A549 (cell line): ENCODE measurements at regions not wholly inside any gene's neighbourhood (a gene's known extent, or its start where the extent isn't known, plus 50 kb on each side); places are given as distances from the start of the nearest gene placed in this dataset.
A peak's percentile ranks its signal among the peaks of the same experiment; 100 is the strongest.

ENCODE experiments used
- ATAC-seq, 2 experiments: fragments of 200-7000 bp in 1 of 2; fragments of >200 bp in 1 of 2; cut with Nextera tagmentation in 1 of 2; cut with Tn5 transposase in 1 of 2; 3 replicates each; pipeline versions ENCODE4 v1.8.0 to v1.9.1; 2018 to 2020; ENCODE audit warnings: mild to moderate bottlenecking in 1 of 2, moderate library complexity in 1 of 2
- CTCF ChIA-PET: fragments of 300-600 bp; sonication (Branson Sonifier 250); formaldehyde crosslinking; extraction: SDS; loops from one replicate; lab custom pipeline; 2021; ENCODE audit warnings: antibody characterized with exemption, inconsistent platforms; lab: Yijun Ruan, JAX
- POLR2A ChIA-PET: fragments of 350-600 bp; formaldehyde crosslinking; extraction: SDS; loops from one replicate; lab custom pipeline; 2021; ENCODE audit warnings: antibody characterized with exemption, inconsistent platforms; lab: Yijun Ruan, JAX
- DNase-seq, 2 experiments: peaks; one replicate each; pipeline versions ENCODE4 v3.0.0 to v3.0.0-alpha.2; 2011 to 2016; ENCODE audit warnings: low read depth in 1 of 2, low spot score in 1 of 2
- FAIRE-seq: peaks from 2 replicates; lab custom pipeline; 2011; peaks lifted over from hg19 to GRCh38; lab: Jason Lieb, UNC
- H3K27ac ChIP-seq, 2 experiments: fragments of >200 bp; sonication (Bioruptor Twin); formaldehyde crosslinking; 3 replicates each; pipeline ENCODE4 v1.5.1; 2016 to 2017
- H3K4me1 ChIP-seq: fragments of >200 bp; sonication (Bioruptor Twin); formaldehyde crosslinking; 3 replicates; pipeline ENCODE4 v1.6.1; 2016
- H3K4me2 ChIP-seq: fragments of >200 bp; sonication (Bioruptor Twin); formaldehyde crosslinking; 3 replicates; pipeline ENCODE4 v1.6.1; 2016
- H3K4me3 ChIP-seq: fragments of >200 bp; sonication (Bioruptor Twin); formaldehyde crosslinking; 3 replicates; pipeline ENCODE4 v1.5.1; 2016
- H3K9me3 ChIP-seq: fragments of >200 bp; sonication (Bioruptor Twin); formaldehyde crosslinking; 3 replicates; pipeline ENCODE4 v1.6.1; 2016
- ATOH8 ChIP-seq: fragments of 250-450 bp; sonication (Bioruptor Pico); IDR thresholded peaks from 2 replicates; pipeline ENCODE4 v1.5.0; 2020; ENCODE audit warnings: low read depth, mild to moderate bottlenecking, moderate library complexity
- BCL3 ChIP-seq: fragments of >200 bp; sonication (Bioruptor Twin); formaldehyde crosslinking; IDR thresholded peaks from 3 replicates; pipeline ENCODE4 v1.6.1; 2016
- BHLHE40 ChIP-seq: IDR thresholded peaks from 2 replicates; pipeline ENCODE4 v1.6.1; 2012; ENCODE audit warnings: low read depth, low read length, inconsistent platforms
- CBX2 ChIP-seq: fragments of 200-600 bp; sonication (generic); IDR thresholded peaks from 2 replicates; pipeline ENCODE4 v1.6.1; 2016; ENCODE audit warnings: low read depth, mild to moderate bottlenecking, borderline replicate concordance
- CHD4 ChIP-seq: fragments of 200-600 bp; sonication (generic); IDR thresholded peaks from 2 replicates; pipeline ENCODE4 v1.6.1; 2016; ENCODE audit warnings: antibody characterized with exemption, mild to moderate bottlenecking, borderline replicate concordance
- CTCF ChIP-seq: fragments of >200 bp; sonication (Bioruptor Twin); formaldehyde crosslinking; IDR thresholded peaks from 3 replicates; pipeline ENCODE4 v1.5.1; 2016
- EHMT2 ChIP-seq: fragments of 200-600 bp; sonication (generic); IDR thresholded peaks from 2 replicates; pipeline ENCODE4 v1.6.1; 2016; ENCODE audit warnings: antibody characterized with exemption, low read depth, mild to moderate bottlenecking, moderate library complexity
- ESRRA ChIP-seq: fragments of 150-350 bp; IDR thresholded peaks from 2 replicates; pipeline ENCODE4 v1.6.1; 2014; ENCODE audit warnings: mild to moderate bottlenecking, low read length, borderline replicate concordance
- FOSL2 ChIP-seq, 2 experiments: fragments of 450-650 bp in 1 of 2; fragments of >200 bp in 1 of 2; sonication (Bioruptor Twin) in 1 of 2; formaldehyde crosslinking; IDR thresholded peaks; 2 replicates each; pipeline versions ENCODE4 v1.5.0 to v1.6.1; 2016 to 2020; ENCODE audit warnings: mild to moderate bottlenecking in 1 of 2, moderate library complexity in 1 of 2
- FOXS1 ChIP-seq: fragments of 250-450 bp; sonication (Bioruptor Pico); IDR thresholded peaks from 2 replicates; pipeline ENCODE4 v1.5.0; 2020; ENCODE audit warnings: mild to moderate bottlenecking, moderate library complexity
- GATA3 ChIP-seq: IDR thresholded peaks from 2 replicates; pipeline ENCODE4 v1.6.1; 2012; ENCODE audit warnings: borderline replicate concordance
- HOXB13 ChIP-seq: fragments of 250-450 bp; sonication (Bioruptor Pico); IDR thresholded peaks from 2 replicates; pipeline ENCODE4 v1.5.0; 2020; ENCODE audit warnings: low read depth, mild to moderate bottlenecking, moderate library complexity
- JUNB ChIP-seq: fragments of >200 bp; sonication (Bioruptor Twin); formaldehyde crosslinking; IDR thresholded peaks from 2 replicates; pipeline ENCODE4 v1.6.1; 2016
- MAZ ChIP-seq: fragments of 150-350 bp; IDR thresholded peaks from 2 replicates; pipeline ENCODE4 v1.6.1; 2014; ENCODE audit warnings: antibody characterized with exemption, low read depth, low read length, borderline replicate concordance
- RAD21 ChIP-seq, 2 experiments: fragments of >200 bp in 1 of 2; sonication (Bioruptor Twin) in 1 of 2; formaldehyde crosslinking in 1 of 2; IDR thresholded peaks in 1 of 2; conservative IDR thresholded peaks in 1 of 2; 2 replicates in 1 of 2; 3 replicates in 1 of 2; pipeline ENCODE4 v1.6.1; 2012 to 2018; ENCODE audit warnings: inconsistent platforms in 1 of 2
- SMC3 ChIP-seq: fragments of >200 bp; sonication (Bioruptor Twin); formaldehyde crosslinking; IDR thresholded peaks from 3 replicates; pipeline ENCODE4 v1.6.1; 2018; ENCODE audit warnings: inconsistent platforms
- USF2 ChIP-seq: fragments of 450-650 bp; IDR thresholded peaks from 2 replicates; pipeline ENCODE4 v1.6.1; 2014; ENCODE audit warnings: antibody characterized with exemption
- ZNF302 ChIP-seq: fragments of 250-450 bp; sonication (Bioruptor Pico); IDR thresholded peaks from 2 replicates; pipeline ENCODE4 v1.9.0; 2021; ENCODE audit warnings: inconsistent platforms, mild to moderate bottlenecking, moderate library complexity
- WGBS: methylation state at CpG from one replicate; pipeline ENCODE4 v1.1.6; 2017; ENCODE audit errors: missing lambda C conversion rate; 5-methylcytosine and 5-hydroxymethylcytosine counted together
- TF ChIP-seq, protein P1 (sequence below): IDR thresholded peaks from 2 replicates; pipeline ENCODE4 v1.6.1; 2012
- TF ChIP-seq, protein P2 (sequence below): fragments of >200 bp; sonication (Bioruptor Twin); formaldehyde crosslinking; IDR thresholded peaks from 2 replicates; pipeline ENCODE4 v1.6.1; 2016

GRCh38 chr17:13813347-13814240, 211.9 kb upstream of the HS3ST3A1 start (continued):
- 0 out of 2 replicates have a peak, but pooled peaks have one; percentile 17 for TF ChIP-seq USF2

GRCh38 chr17:13822700-13823099, 221.0 kb upstream of the HS3ST3A1 start:
- FAIRE-seq (no peak), DNase-seq (no peak), ATAC-seq (no peak)
- ChIA-PET POLR2A (no interaction called here), CTCF (interaction anchor here (0.6 kb wide), 2 partner anchors 15 to 141 kb away, joined by 3 read pairs; no protein-coding TSS in a partner anchor)
- Histone ChIP-seq H3K4me1 (no peaks in the 10 kb centered on the region), H3K9me3 (peaks cover 10% of the 10 kb centered on the region; the same call in 2 of the 3 replicates), H3K27ac (no peak overlapping the region), H3K4me3 (no peak overlapping the region), H3K4me2 (no peak overlapping the region)
- WGBS = 15% methylated on average over 3 of the region's 3 CpGs
- TF ChIP-seq FOXS1 (CRISPR knock-in tag) (no peak), EHMT2 (no peak), ATOH8 (CRISPR knock-in tag) (no peak), HOXB13 (no peak), ESRRA (no peak), MAZ (no peak), FOSL2 (IDR thresholded peaks at IDR 0.05) (no peak), FOSL2 (CRISPR knock-in tag; IDR thresholded peaks at IDR 0.05) (no peak), BHLHE40 (no peak), JUNB (no peak), SMC3 (no peak), ZNF302 (CRISPR knock-in tag) (no peak), CTCF (no peak), RAD21 (conservative IDR thresholded peaks at IDR 0.05 in 1 of 2, IDR thresholded peaks at IDR 0.05 in 1 of 2) (no peak), CHD4 (no peak), BCL3 (no peak), CBX2 (no peak), GATA3 (no peak)
- TF ChIP-seq, protein P1, sequence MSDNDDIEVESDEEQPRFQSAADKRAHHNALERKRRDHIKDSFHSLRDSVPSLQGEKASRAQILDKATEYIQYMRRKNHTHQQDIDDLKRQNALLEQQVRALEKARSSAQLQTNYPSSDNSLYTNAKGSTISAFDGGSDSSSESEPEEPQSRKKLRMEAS = no peak
- TF ChIP-seq, protein P2, sequence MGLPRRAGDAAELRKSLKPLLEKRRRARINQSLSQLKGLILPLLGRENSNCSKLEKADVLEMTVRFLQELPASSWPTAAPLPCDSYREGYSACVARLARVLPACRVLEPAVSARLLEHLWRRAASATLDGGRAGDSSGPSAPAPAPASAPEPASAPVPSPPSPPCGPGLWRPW = no peak
